ENCODE measurements at regions not wholly inside any gene's neighbourhood (a gene's known extent, or its start where the extent isn't known, plus 50 kb on each side); places are given as distances from the start of the nearest gene placed in this dataset.
A peak's percentile ranks its signal among the peaks of the same experiment; 100 is the strongest.
"Not testable (repeated sequence)": the region's sequence is repeated elsewhere in the genome, so short reads cannot be mapped to it uniquely, and the experiment has no call there.

- DNase-seq (ENCODE audit: low read depth in 2 of 3, low spot score in 2 of 3), result peak in 2 of 3 donors; percentile 35 to 65
These were observed 205.5 kb downstream of the NPR3 start for GRCh38 chr5:32916648-32917047.

- DNase-seq (ENCODE audit: low read depth in 2 of 3, low spot score in 2 of 3), result no peak
These were observed 217.6 kb downstream of the NPR3 start for GRCh38 chr5:32928761-32929160.

GRCh38 chr5:32931438-32931837 lies 220.3 kb downstream of the NPR3 start:
- DNase-seq (ENCODE audit: low read depth in 2 of 3, low spot score in 2 of 3), result not testable (repeated sequence)

- no peak for DNase-seq (ENCODE audit: low read depth in 2 of 3, low spot score in 2 of 3)
These were observed 221.3 kb downstream of the NPR3 start for GRCh38 chr5:32932241-32932935.

- no peak for DNase-seq (ENCODE audit: low read depth in 2 of 3, low spot score in 2 of 3)
These were observed 222.6 kb downstream of the NPR3 start for GRCh38 chr5:32933692-32934091.

- no peak for DNase-seq (ENCODE audit: low read depth in 2 of 3, low spot score in 2 of 3)
These were observed 223.4 kb downstream of the NPR3 start for GRCh38 chr5:32934529-32934928.

- DNase-seq (ENCODE audit: low read depth in 2 of 3, low spot score in 2 of 3), result no peak
These were observed 224.2 kb downstream of the NPR3 start for GRCh38 chr5:32935283-32935682.

GRCh38 chr5:32936329-32936728 lies 225.2 kb downstream of the NPR3 start:
- no peak for DNase-seq (ENCODE audit: low read depth in 2 of 3, low spot score in 2 of 3)

- peak in 2 of 3 donors; percentile 13 to 52 for DNase-seq (ENCODE audit: low read depth in 2 of 3, low spot score in 2 of 3)
These were observed 231.3 kb downstream of the NPR3 start for GRCh38 chr5:32942225-32942989.

GRCh38 chr5:32949286-32949970 lies 238.3 kb downstream of the NPR3 start:
- no peak for DNase-seq (ENCODE audit: low read depth in 2 of 3, low spot score in 2 of 3)

GRCh38 chr5:32951003-32951402 lies 239.9 kb downstream of the NPR3 start:
- DNase-seq (ENCODE audit: low read depth in 2 of 3, low spot score in 2 of 3), result no peak

GRCh38 chr5:32951878-32952277 lies 240.8 kb downstream of the NPR3 start:
- DNase-seq (ENCODE audit: low read depth in 2 of 3, low spot score in 2 of 3), result no peak

- DNase-seq (ENCODE audit: low read depth in 2 of 3, low spot score in 2 of 3), result not testable (repeated sequence)
These were observed 241.3 kb downstream of the NPR3 start for GRCh38 chr5:32952421-32952820.

GRCh38 chr5:32953694-32954093 lies 242.6 kb downstream of the NPR3 start:
- DNase-seq (ENCODE audit: low read depth in 2 of 3, low spot score in 2 of 3), result no peak

GRCh38 chr5:32955814-32956213 lies 244.7 kb downstream of the NPR3 start:
- DNase-seq (ENCODE audit: low read depth in 2 of 3, low spot score in 2 of 3), result no peak

GRCh38 chr5:32960340-32961058 lies 249.4 kb downstream of the NPR3 start:
- DNase-seq (ENCODE audit: low read depth in 2 of 3, low spot score in 2 of 3), result no peak

- DNase-seq (ENCODE audit: low read depth in 2 of 3, low spot score in 2 of 3), result no peak
These were observed 249.9 kb downstream of the NPR3 start for GRCh38 chr5:32961059-32961415.

- no peak for DNase-seq (ENCODE audit: low read depth in 2 of 3, low spot score in 2 of 3)
These were observed 253.1 kb downstream of the NPR3 start for GRCh38 chr5:32964261-32964660.

- DNase-seq (ENCODE audit: low read depth in 2 of 3, low spot score in 2 of 3), result no peak
These were observed 262.5 kb downstream of the NPR3 start for GRCh38 chr5:32973646-32974045.

- DNase-seq (ENCODE audit: low read depth in 2 of 3, low spot score in 2 of 3), result no peak
These were observed 264.7 kb downstream of the NPR3 start for GRCh38 chr5:32975656-32976375.

Data from hematopoietic multipotent progenitor cell (in vitro differentiated cells).